ENCODE measurements at regions not wholly inside any gene's neighbourhood (a gene's known extent, or its start where the extent isn't known, plus 50 kb on each side); places are given as distances from the start of the nearest gene placed in this dataset.
"Not testable (repeated sequence)": the region's sequence is repeated elsewhere in the genome, so short reads cannot be mapped to it uniquely, and the experiment has no call there.

DNA sequence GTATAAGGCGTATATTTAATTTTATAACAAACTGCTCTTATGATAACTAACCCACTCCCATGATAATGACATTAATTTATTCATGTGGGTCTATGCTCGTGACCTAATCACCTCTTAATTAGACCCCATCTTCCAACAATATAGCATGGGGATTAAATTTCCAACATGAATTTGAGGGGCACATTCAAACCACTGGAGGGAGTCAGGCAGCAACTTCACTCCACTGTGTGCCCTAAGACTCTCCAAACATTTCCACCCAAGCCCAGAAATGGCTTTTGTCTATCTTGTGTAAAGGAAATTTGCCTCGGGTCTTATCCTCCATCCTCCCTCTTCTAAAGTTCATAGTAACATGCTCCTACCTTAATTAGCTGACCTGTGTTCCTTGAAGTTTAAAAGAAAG, 616.1 kb upstream of the CPEB2 start:
- in situ Hi-C loops (cut with HindIII; ENCODE audit: low sequenced_read_pairs) = no loop called here

DNA sequence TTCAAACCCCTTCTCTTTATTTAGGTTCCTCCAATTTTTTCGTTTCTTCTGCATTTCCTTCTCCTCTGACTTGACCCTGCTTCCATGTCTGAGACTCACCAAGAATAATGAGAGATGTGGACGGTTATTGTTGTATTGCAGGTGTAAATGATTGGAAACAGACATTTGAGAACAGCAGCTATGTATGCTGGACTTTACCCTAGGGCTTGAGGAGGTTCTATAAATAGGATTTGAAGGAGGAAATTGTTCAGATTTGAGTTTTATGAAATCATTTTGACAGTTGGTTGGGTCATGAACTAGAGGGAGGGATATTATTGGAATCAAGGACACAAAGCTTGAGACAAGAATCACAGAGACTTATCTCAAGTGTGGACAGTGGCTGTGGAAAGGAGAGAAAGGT, 614.6 kb upstream of the CPEB2 start:
- in situ Hi-C loops (cut with HindIII; ENCODE audit: low sequenced_read_pairs) = no loop called here

DNA sequence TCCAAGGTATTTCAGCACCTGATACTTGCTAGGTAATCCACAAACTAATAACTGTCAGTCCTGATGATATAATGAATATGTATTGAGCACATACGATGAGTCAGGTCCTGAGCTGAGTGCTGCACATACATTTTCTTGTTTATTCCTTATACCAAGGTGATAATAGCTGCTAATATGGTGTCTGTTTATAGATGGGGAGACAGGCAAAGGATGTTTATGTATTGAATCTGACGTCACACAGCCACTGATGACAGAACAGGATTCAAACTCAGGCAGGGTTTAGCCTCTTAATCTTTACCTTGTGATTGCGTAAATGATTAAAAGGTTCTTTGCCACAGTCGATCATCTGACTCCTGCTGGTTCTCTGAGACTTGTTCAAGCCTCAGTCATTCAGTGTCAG, 609.9 kb upstream of the CPEB2 start:
- in situ Hi-C loops (cut with HindIII; ENCODE audit: low sequenced_read_pairs) = no loop called here

DNA sequence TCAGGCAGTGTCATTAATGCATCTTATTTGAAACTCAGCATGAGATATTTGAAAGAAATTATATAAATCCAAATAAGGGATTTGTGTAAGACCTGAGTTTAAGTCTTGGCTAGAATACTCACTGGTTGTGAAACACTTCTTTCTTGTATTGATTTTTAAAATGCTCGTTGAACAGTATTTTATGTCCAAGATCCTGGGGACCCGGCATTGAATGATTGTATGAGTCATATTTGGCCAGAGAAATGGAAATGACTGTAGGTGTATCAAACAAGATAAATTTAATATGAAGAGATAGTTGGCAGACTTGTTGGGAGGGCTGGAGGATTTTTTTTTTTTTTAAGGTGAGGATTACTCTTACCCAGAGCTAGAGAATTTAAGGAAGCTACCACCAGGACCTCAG, 606.1 kb upstream of the CPEB2 start:
- in situ Hi-C loops (cut with HindIII; ENCODE audit: low sequenced_read_pairs) = no loop called here

DNA sequence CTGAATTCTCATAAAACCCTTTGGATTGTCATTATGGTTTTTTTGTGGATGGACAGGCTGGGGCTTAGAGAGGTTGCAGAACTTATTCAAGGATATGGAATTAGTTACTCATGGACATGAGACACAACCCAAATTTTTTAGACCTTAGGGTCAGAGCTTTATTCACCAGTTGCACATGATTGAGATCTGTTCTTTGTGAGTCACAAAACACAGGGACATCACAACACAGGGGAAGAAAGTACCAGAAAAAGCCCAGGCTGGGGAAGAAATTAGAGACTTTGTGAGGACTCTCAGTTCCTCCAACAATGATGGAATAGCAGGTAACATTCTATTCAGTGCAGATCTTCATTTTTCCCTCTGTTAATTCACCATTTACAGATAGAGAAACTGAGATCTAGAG, 602.4 kb upstream of the CPEB2 start:
- in situ Hi-C loops (cut with HindIII; ENCODE audit: low sequenced_read_pairs) = no loop called here

DNA sequence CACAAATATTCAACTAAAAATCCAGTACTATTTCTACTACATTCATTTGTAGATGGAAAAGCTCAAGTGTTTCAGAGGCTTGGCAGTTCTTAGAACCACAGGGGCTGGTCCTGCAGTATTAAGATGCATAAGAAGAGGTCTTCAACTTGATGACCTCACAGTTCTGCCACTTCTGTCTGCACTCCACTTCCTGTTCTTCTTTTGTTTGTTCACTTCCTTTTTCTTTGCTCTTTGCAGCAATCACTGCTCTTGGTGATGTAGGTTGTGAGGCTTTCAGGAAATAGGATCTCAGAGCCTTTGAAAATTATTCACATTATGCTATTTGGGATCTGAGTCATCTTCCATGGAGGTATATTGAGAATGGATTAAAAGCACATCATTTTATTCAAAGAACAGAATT, 602.0 kb upstream of the CPEB2 start:
- in situ Hi-C loops (cut with HindIII; ENCODE audit: low sequenced_read_pairs) = no loop called here

DNA sequence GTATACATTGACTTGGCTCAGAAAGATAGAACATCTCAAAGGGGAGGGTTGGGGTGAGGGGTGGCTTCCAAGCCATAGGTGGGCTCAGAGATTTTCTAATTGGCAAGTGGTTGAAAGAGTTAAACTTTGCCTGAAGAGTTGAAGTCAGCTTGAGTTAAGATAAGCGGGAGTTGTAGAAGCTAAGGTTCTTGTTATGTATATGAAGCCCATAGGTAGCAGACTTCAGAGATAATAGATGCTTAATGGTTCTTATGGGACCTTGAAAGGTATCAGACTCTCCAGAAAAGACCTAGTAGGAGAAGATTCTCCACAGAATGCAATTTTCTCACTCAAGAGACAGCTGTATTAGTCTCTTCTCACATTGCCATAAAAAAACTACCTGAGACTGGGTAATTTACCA, 599.1 kb upstream of the CPEB2 start:
- in situ Hi-C loops (cut with HindIII; ENCODE audit: low sequenced_read_pairs) = no loop called here

DNA sequence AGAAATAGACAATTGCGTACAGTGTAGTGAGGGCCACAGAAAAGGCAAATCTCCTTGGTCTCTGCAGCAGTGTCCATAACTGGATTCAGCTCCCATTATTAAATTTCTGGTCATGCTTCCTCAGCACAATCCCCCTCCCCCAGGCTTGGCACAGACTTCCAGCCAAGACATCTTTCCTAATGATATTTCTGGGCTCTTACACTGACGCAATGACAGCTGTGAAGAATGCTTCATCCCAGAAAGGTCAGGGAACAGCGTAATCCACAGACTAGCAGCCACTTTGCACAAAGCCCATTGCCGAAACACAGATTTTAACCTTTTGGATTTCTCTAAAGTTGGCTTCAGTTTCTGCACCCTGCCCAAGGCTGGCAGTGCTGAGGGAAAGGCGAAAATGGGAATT, 597.6 kb upstream of the CPEB2 start:
- in situ Hi-C loops (cut with HindIII; ENCODE audit: low sequenced_read_pairs) = no loop called here

DNA sequence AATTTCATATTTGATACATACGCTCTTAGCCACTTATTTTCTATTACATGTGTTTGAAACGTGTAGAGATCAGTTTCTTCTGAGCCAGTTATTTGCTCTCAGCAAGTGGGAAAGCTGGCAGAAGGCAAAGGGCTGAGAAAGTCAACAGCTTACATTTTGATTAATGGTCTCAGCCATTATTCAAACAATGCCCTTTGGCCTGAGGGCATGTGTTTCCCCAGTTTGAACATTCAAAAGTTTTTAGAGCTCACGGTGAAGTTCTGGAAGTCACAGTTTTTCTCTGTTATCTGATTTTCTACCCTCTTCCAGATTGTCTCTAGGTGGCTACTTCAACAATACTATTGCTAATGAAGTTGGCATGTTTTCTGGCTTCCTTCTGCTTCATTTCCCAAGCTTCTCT, 591.8 kb upstream of the CPEB2 start:
- in situ Hi-C loops (cut with HindIII; ENCODE audit: low sequenced_read_pairs) = no loop called here

DNA sequence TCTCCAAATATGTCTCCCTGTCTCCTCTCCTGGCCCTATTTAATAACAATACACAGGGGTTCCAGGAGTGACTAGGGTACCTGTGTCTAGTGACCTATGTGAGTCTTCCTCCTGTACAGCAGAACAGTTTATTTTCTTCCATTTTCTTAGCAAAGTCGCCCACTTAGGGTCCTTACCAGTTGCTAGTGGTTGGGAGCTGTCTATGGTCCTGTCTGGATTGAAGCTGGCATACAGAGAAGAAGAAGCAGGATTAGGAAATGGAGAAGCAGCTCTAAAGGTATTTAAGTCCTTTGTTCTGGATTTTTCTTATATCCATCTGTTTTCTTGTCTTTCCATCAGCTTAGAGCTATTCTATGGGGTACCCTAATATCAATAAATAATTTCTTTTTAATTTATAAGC, 587.1 kb upstream of the CPEB2 start:
- in situ Hi-C loops (cut with HindIII; ENCODE audit: low sequenced_read_pairs) = no loop called here

DNA sequence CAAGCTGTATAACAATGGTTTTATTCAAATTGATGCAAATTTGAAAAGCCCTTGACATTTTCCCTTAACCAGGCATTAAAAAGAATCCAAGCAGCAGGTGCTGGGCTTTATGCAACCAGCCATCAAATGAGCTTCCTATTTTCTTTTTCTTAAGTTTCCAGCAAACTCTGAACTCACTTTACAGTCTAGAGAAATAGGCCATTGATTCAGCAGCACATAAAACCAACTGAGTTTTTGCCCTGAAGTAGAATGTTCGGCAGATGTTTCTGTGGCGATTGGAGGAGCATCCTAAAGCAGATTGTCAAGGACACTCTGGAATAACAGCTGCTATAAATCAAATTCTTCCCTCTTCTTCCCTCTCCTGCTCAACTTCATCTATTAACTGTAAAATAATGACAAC, 582.8 kb upstream of the CPEB2 start:
- in situ Hi-C loops (cut with HindIII; ENCODE audit: low sequenced_read_pairs) = no loop called here

DNA sequence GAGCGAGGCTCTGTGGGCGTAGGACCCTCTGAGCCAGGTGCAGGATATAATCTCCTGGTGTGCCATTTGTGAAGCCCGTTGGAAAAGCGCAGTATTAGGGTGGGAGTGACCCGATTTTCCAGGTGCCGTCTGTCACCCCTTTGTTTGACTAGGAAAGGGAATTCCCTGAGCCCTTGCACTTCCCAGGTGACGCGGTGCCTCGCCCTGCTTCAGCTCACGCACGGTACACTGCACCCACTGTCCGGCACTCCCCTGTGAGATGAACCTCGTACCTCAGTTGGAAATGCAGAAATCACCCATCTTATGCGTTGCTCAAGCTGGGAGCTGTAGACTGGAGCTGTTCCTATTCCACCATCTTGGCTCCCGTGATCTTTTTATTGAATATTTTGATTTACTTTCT, 576.0 kb upstream of the CPEB2 start:
- in situ Hi-C loops (cut with HindIII; ENCODE audit: low sequenced_read_pairs) = not testable (repeated sequence)

DNA sequence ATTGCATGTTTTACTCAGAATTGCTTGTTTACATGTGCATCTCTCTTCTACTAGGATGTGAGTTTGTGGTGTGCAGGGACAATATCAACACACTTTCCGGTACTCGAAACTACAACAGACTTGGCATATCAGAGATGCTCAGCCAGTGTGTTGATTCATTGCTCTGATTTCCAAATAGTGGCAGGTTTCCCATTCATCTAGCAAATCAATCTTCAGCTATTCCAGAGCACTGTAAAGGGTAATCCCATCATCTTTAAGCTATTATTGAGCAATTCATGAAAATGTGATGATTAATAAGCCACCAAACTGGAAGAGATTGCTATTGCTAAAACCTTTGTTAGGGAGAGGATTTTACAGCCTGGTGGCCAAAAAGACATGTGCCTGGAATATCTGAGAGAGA, 574.2 kb upstream of the CPEB2 start:
- in situ Hi-C loops (cut with HindIII; ENCODE audit: low sequenced_read_pairs) = no loop called here

DNA sequence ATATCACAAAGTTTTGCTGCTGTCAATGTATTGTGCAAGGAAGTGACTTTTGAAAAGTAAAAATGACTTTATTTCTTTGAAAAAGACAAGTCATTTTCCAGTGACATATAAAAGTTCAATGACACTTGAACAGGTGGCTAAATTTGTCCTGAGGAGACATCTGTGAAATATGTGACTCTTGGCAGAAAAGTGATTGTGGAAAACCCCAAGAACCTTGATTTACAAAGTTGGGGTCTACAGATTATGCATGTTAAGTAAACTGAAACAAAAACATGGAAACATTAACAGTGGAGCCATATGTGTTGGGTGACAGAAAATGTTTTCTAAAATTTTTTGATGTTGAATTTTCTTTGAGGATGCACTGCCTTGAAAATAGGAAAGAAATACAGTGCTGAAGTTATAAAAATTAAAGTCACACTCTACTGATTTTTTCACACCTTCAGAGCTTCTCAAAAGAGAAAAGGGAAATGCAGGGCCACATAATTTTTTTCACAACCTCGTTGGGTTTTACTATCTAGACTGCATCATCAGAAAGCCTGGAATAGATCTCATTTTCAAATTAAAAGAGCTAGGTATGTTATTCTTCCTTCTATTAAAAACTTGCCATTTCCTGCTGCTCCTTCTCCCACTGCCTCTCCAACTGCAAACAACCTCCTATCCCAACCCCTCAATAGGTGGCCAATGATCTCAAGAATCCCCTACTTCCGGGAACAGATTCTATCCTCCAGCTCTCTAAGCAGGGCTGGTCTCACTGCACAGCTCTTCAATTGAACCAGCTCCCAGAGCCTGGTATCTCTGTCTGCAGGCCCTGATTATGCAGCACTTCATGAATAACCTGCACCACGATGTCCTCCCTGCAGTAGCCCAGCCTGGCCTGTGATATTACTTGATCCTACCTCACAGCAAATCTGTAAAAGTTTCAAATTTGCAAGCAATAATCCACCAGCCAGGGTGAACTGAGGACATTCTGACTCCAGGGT, 570.8 kb upstream of the CPEB2 start:
- in situ Hi-C loops (cut with HindIII; ENCODE audit: low sequenced_read_pairs) = no loop called here

DNA sequence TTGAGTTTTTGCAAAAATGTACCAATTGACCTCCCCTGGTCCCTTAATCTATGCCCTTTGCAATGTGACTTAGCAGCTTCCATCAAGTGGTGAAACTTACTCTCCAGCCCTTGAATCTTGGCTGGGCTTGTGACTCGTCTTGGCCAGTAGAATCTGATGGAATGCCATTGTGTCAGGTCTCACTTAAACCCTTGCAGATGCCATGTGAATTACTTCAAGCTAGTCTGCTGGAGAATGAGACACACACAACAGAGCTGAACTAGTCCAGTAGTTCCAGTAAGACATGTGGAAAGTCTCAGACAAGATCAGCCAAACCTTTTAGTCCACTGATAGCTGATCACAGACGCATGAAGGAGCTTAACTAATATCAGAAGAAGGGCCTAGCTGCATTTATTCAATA, 567.8 kb upstream of the CPEB2 start:
- in situ Hi-C loops (cut with HindIII; ENCODE audit: low sequenced_read_pairs) = no loop called here

DNA sequence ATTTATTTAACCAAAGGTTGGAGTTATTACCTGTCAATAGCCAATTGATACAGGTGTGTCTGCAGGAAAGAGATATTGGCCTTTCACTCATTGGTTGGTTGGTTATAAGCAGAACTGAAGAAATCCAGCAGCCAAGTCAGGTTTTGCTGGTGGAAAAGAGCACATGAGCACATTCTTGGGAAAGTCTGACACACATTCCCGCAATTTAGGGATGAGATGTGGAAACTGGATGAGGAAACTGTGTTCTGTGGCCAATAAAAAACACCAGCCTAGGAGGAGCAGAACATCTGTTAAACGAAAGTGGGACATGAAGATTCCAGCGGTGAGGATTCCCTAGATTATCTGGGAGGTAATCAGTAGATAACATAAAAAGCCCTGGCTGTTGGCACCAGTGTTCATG, 567.4 kb upstream of the CPEB2 start:
- in situ Hi-C loops (cut with HindIII; ENCODE audit: low sequenced_read_pairs) = no loop called here

DNA sequence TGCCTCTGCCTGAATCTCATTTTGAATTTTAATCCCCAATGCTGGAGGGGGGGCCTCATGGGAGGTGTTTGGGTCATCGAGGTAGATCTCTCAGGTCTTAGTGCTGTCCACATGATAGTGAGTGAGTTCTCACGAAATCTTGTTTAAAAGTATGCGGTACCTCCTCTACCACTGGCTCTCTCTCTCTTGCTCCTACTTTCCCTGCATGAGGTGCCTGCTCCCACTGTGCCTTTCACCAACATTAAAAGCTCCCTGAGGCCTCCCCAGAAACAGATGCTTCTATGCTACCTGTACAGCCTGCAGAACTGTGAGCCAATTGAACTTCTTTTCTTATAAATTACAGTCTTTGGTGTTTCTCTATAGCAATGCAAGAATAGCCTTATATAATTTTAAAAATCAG, 560.7 kb upstream of the CPEB2 start:
- in situ Hi-C loops (cut with HindIII; ENCODE audit: low sequenced_read_pairs) = no loop called here

DNA sequence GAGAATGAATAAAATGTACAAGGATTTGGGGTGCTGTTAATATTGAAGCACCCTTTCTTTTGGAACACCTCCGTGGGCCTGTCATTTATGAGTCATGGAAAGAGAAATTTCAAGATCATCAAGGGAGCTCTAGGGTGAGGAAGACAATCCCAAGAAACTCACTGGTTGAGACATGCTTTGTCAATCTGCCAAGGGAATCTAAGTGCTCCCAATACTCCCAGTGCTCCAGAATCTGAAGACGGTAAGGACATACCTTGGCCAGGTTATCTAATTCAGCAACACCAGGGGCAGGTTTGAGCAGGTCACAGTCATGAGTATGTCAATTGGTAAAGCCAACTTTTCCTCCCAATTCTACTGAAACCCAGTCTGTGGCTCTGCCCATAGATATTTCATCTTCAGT, 556.4 kb upstream of the CPEB2 start:
- in situ Hi-C loops (cut with HindIII; ENCODE audit: low sequenced_read_pairs) = no loop called here

DNA sequence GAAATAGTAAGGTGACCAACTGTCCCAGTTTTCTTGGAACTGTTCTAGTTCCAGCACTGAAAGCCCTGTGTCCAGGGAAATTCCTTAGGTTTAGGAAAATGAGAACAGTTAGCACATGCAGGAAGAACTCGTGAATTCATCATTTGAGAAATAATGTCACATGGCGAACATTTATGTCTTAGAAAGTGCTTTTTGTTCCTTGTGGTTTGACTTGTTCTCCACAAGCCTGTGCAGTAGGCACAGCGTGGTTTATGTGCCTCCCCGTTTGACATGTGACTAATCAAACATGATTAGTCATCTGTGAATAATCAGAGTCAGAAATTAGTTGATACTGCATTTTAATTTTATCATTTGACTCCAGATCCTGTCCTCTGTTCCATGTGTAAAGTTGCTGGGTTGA, 556.0 kb upstream of the CPEB2 start:
- in situ Hi-C loops (cut with HindIII; ENCODE audit: low sequenced_read_pairs) = no loop called here

DNA sequence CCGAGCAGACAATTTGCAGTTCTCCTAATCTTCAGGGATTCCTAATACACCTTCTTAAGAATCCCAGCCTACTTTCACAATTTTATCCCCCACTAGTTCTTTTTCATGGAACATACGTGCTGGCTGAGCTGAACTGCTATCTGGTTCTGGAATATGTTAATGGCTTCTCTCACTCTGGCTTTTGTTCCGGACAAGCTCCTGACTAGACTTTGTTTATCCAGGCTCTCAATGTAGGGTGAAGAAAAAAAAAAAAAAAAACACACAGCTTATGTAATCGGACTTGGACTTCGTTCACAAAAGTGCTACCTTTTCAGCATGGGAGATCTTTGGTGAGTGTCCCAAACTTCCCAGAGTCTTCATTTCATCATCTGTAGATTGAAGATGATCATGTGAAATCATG, 555.4 kb upstream of the CPEB2 start:
- in situ Hi-C loops (cut with HindIII; ENCODE audit: low sequenced_read_pairs) = no loop called here

DNA sequence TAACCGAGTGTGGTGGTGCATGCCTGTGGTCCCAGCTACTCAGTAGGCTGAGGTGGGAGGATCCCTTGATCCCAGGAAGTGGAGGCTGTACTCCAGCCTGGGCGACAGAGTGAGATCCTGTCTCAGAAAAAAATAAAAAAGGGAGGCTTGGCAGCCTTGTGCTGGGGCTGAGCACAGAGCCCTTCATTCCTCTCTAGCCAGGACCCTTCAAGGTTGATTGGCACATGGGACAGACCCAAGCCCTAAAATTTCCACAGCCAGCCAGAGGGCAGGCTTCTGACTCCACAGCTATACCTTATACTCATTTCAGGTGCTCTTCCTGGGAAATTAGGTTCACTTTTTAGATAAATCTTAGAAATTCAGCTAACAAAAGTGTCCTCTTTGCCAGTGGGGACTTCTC, 553.0 kb upstream of the CPEB2 start:
- in situ Hi-C loops (cut with HindIII; ENCODE audit: low sequenced_read_pairs) = no loop called here

DNA sequence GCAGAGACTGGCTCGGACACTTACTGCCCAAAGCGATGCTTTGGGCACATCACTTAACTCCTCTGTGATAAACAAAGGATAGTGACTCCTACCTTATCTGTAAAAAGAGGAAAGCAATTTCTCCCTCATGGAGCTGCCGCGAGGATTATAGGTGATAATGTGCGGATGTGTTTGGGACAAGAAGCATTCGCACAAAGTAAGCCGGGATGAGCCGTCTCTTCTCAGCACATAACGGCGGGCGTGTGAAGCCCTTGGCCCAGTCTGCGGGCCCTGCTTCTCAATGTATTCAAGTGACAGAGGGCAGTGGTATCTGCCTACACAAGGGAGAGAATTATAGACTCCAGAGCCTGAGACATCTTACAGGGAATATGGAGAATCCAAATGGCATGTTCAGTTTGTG, 550.3 kb upstream of the CPEB2 start:
- in situ Hi-C loops (cut with HindIII; ENCODE audit: low sequenced_read_pairs) = no loop called here

DNA sequence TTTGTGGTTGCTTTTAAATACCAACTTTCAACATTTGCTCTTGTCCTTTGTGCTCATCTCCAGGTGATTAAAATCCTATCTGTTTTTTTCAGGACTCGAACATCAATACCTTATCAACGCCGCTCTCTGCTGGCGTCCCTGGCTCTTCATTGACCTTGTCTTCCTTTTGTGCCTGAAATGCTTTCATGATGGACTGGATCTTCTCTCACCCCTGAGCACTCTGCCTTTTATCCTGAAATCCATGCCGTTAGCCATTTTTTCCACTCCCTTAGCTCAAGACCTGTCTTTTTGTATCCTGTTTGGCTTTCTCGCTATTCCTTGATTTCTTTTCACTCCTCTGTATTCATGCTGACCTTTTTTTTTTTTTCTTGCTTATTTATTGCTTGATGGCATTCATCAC, 549.5 kb upstream of the CPEB2 start:
- in situ Hi-C loops (cut with HindIII; ENCODE audit: low sequenced_read_pairs) = no loop called here
